GM12878 (cell line): ENCODE measurements at regions not wholly inside any gene's neighbourhood (a gene's known extent, or its start where the extent isn't known, plus 50 kb on each side); places are given as distances from the start of the nearest gene placed in this dataset.

Experiments
- ATAC-seq: fragments of 200-7000 bp; cut with Tn5 transposase; 3 replicates; pipeline ENCODE4 v1.9.1; 2020; ENCODE audit warnings: mild to moderate bottlenecking, moderate library complexity
- BruUV-seq: library from RNA; stranded (reverse); fragments of 400-500 nt; replicated peaks from 2 replicates; lab custom pipeline; 2021; lab: Mats Ljungman, UMichigan
- CTCF ChIA-PET: fragments of 300-600 bp; sonication (Branson Sonifier 250); formaldehyde crosslinking; extraction: SDS; loops from one replicate; lab custom pipeline; 2021; ENCODE audit warnings: inconsistent platforms; lab: Yijun Ruan, JAX
- POLR2A ChIA-PET: fragments of 350-600 bp; formaldehyde crosslinking; extraction: SDS; loops from one replicate; lab custom pipeline; 2021; ENCODE audit warnings: inconsistent platforms; lab: Charles Lee
- RAD21 ChIA-PET: fragments of 300-600 bp; sonication (Branson Sonifier 250); formaldehyde crosslinking; loops from one replicate; lab custom pipeline; 2023; ENCODE audit warnings: antibody characterized with exemption; ENCODE audit not compliant: unreplicated experiment; lab: Charles Lee
- SMC1A ChIA-PET: fragments of 300-600 bp; sonication (Branson Sonifier 250); formaldehyde crosslinking; loops from one replicate; lab custom pipeline; 2023; ENCODE audit not compliant: unreplicated experiment, uncharacterized antibody; lab: Charles Lee
- DNase-seq: peaks from one replicate; pipeline ENCODE4 v3.0.0-alpha.2; 2011; ENCODE audit warnings: low read depth, low spot score
- FAIRE-seq: peaks from 3 replicates; lab custom pipeline; 2011; peaks lifted over from hg19 to GRCh38; lab: Jason Lieb, UNC
- H2AFZ ChIP-seq: 2 replicates; pipeline ENCODE4 v1.6.0; 2011; ENCODE audit warnings: low read depth, low read length, control low read depth; ENCODE audit not compliant: control insufficient read depth
- H3K27ac ChIP-seq: 2 replicates; pipeline ENCODE4 v1.5.1; 2011; ENCODE audit warnings: control low read depth; ENCODE audit not compliant: control insufficient read depth, insufficient read depth
- H3K27me3 ChIP-seq, 2 experiments: replicated peaks in 1 of 2; 2 replicates each; pipeline versions ENCODE4 v1.6.0 to v1.6.1; 2011; ENCODE audit warnings: low read length in 1 of 2; ENCODE audit not compliant: control insufficient read depth in 2 of 2, insufficient read depth in 2 of 2
- H3K36me3 ChIP-seq, 2 experiments: 2 replicates each; pipeline ENCODE4 v1.5.1; 2011; ENCODE audit warnings: low read length in 1 of 2; ENCODE audit not compliant: control insufficient read depth in 2 of 2, insufficient read depth in 2 of 2
- H3K4me1 ChIP-seq: 2 replicates; pipeline ENCODE4 v1.6.1; 2011; ENCODE audit warnings: mild to moderate bottlenecking, low read length, moderate library complexity, mixed read lengths; ENCODE audit not compliant: control insufficient read depth, insufficient read depth
- H3K4me2 ChIP-seq: 2 replicates; pipeline ENCODE4 v1.6.0; 2011; ENCODE audit warnings: control low read depth; ENCODE audit not compliant: control insufficient read depth, insufficient read depth
- H3K4me3 ChIP-seq: fragments of 200-600 bp; sonication (generic); 2 replicates; pipeline ENCODE4 v1.5.1; 2016
- H3K79me2 ChIP-seq: 2 replicates; pipeline ENCODE4 v1.6.0; 2011; ENCODE audit warnings: low read length; ENCODE audit not compliant: control insufficient read depth, insufficient read depth
- H3K9ac ChIP-seq: 2 replicates; pipeline ENCODE4 v1.8.0; 2011; ENCODE audit warnings: low read length, control low read depth, mixed read lengths; ENCODE audit not compliant: control insufficient read depth, insufficient read depth
- H3K9me3 ChIP-seq: replicated peaks from 3 replicates; pipeline ENCODE4 v1.5.1; 2011; ENCODE audit warnings: mild to moderate bottlenecking, low read length; ENCODE audit not compliant: control insufficient read depth, insufficient read depth
- H4K20me1 ChIP-seq: 2 replicates; pipeline ENCODE4 v1.6.0; 2011; ENCODE audit not compliant: control insufficient read depth, insufficient read depth
- BCL3 ChIP-seq: IDR thresholded peaks from 2 replicates; pipeline ENCODE4 v1.6.1; 2011; ENCODE audit warnings: borderline replicate concordance, low read depth, mild to moderate bottlenecking, moderate library complexity, low read length; ENCODE audit not compliant: insufficient read depth, poor library complexity, severe bottlenecking
- CEBPB ChIP-seq, 2 experiments: fragments of 150-350 bp in 1 of 2; IDR thresholded peaks; 2 replicates each; pipeline ENCODE4 v1.6.1; 2012 to 2014; ENCODE audit warnings: low read depth in 2 of 2, low read length in 2 of 2, borderline replicate concordance in 1 of 2, inconsistent platforms in 1 of 2
- HDGF ChIP-seq: fragments of 450-650 bp; IDR thresholded peaks from 2 replicates; pipeline ENCODE4 v1.6.1; 2016; ENCODE audit warnings: antibody characterized with exemption
- LARP7 ChIP-seq: fragments of 450-650 bp; IDR thresholded peaks from 2 replicates; pipeline ENCODE4 v1.6.1; 2017; ENCODE audit warnings: mild to moderate bottlenecking
- NFYA ChIP-seq: IDR thresholded peaks from 2 replicates; pipeline ENCODE4 v1.6.1; 2011; ENCODE audit warnings: low read depth, mild to moderate bottlenecking, low read length, improper control_type of control experiment, borderline replicate concordance
- NFYB ChIP-seq: IDR thresholded peaks from 2 replicates; pipeline ENCODE4 v1.6.1; 2011; ENCODE audit warnings: low read depth, mild to moderate bottlenecking, low read length, improper control_type of control experiment, moderate library complexity; ENCODE audit not compliant: insufficient read depth
- RAD21 ChIP-seq: IDR thresholded peaks from 2 replicates; pipeline ENCODE4 v1.6.1; 2011; ENCODE audit warnings: mild to moderate bottlenecking, low read depth, low read length, moderate library complexity; ENCODE audit not compliant: insufficient read depth
- RFX5 ChIP-seq: IDR thresholded peaks from 2 replicates; pipeline ENCODE4 v1.6.1; 2011; ENCODE audit warnings: low read depth, low read length, improper control_type of control experiment
- SMAD5 ChIP-seq: IDR thresholded peaks from 2 replicates; pipeline ENCODE4 v1.6.1; 2016; ENCODE audit warnings: antibody characterized with exemption, low read depth
- SMARCA5 ChIP-seq: fragments of 450-650 bp; IDR thresholded peaks from 2 replicates; pipeline ENCODE4 v1.6.1; 2017; ENCODE audit warnings: mild to moderate bottlenecking
- TCF3 ChIP-seq: IDR thresholded peaks from 2 replicates; pipeline ENCODE4 v1.6.1; 2012; ENCODE audit warnings: low read depth, mild to moderate bottlenecking, low read length, borderline replicate concordance; ENCODE audit not compliant: insufficient read depth
- ZBTB11 ChIP-seq: fragments of 450-650 bp; formaldehyde crosslinking; IDR thresholded peaks from 2 replicates; pipeline ENCODE4 v1.5.0; 2022; ENCODE audit warnings: mild to moderate bottlenecking, missing genetic modification characterization
- ZNF207 ChIP-seq: fragments of 450-650 bp; IDR thresholded peaks from 2 replicates; pipeline ENCODE4 v1.6.1; 2014; ENCODE audit warnings: antibody characterized with exemption, mild to moderate bottlenecking, borderline replicate concordance
- ZNF24 ChIP-seq: fragments of 450-650 bp; IDR thresholded peaks from 2 replicates; pipeline ENCODE4 v1.6.1; 2017; ENCODE audit warnings: antibody characterized with exemption, mild to moderate bottlenecking
- ZZZ3 ChIP-seq: IDR thresholded peaks from 2 replicates; pipeline ENCODE4 v1.6.1; 2011; ENCODE audit warnings: low read depth; ENCODE audit not compliant: control insufficient read depth, insufficient read length
- WGBS: methylation state at CpG from one replicate; pipeline ENCODE4 v1.1.6; 2016; ENCODE audit warnings: low lambda C conversion rate; ENCODE audit not compliant: insufficient replicate concordance, insufficient coverage; ENCODE audit errors: missing lambda C conversion rate; 5-methylcytosine and 5-hydroxymethylcytosine counted together
- in situ Hi-C: fragments of 300-500 bp; cut with MboI; formaldehyde crosslinking; loops from 9 replicates; pipeline ENCODE4 v1.14.3; 2018; ENCODE audit warnings: mixed read lengths
- intact Hi-C: fragments of 100-400 bp; cut with micrococcal nuclease; formaldehyde crosslinking; loops from one replicate; pipeline ENCODE4 v1.14.2; 2022; ENCODE audit not compliant: unreplicated experiment
- TF ChIP-seq, protein P1 (sequence below): IDR thresholded peaks from 2 replicates; pipeline ENCODE4 v1.6.1; 2011; ENCODE audit warnings: mild to moderate bottlenecking, low read depth, low read length, moderate library complexity; ENCODE audit not compliant: insufficient replicate concordance

- ChIA-PET SMC1A (interaction anchor here (0.6 to 13.6 kb wide), 15 partner anchors 8 to 162 kb away, joined by 3 to 295 read pairs (median 12); partner anchors contain the start of gene KLF6), RAD21 (interaction anchor here (0.6 to 5.0 kb wide), 14 partner anchors 8 to 701 kb away, joined by 3 to 100 read pairs (median 22); partner anchors contain the start of genes KLF6 and PITRM1), CTCF (interaction anchor here (0.6 to 1.6 kb wide), 5 partner anchors 8 to 97 kb away, joined by 3 to 5 read pairs (median 4); no protein-coding TSS in a partner anchor), POLR2A (interaction anchor here (0.6 to 5.4 kb wide), 11 partner anchors 8 to 140 kb away, joined by 3 to 51 read pairs (median 9); partner anchors contain the start of gene KLF6)
- Histone ChIP-seq H3K4me3 (no peak overlapping the region), H3K9me3 (no peaks in the 10 kb centered on the region), H4K20me1 (no peaks in the 10 kb centered on the region), H3K79me2 (no peaks in the 10 kb centered on the region), H3K27ac (peak overlapping the region; percentile 90), H3K36me3 (no peaks in the 10 kb centered on the region), H3K27me3 (no peaks in the 10 kb centered on the region), H2AFZ (no peak overlapping the region), H3K9ac (no peak overlapping the region), H3K4me1 (peaks cover 50% of the 10 kb centered on the region), H3K4me2 (peak overlapping the region; percentile 88)
- BruUV-seq = TSS peak; percentile 72
- FAIRE-seq (peak; percentile 56), DNase-seq (peak; percentile 83), ATAC-seq (peak; percentile 50)
- in situ Hi-C loops = no loop called here
- 1% methylated on average over 7 of the region's 7 CpGs for WGBS
- intact Hi-C loops = loop anchor here (1.0 to 2.0 kb wide), 2 partner anchors 61 to 63 kb away; no protein-coding TSS in a partner anchor
- TF ChIP-seq RFX5 (no peak), SMAD5 (no peak), CEBPB (IDR thresholded peaks at IDR 0.05; ENCODE audit: borderline replicate concordance in 1 of 2, low read depth in 2 of 2, low read length in 2 of 2) (peak in 1 of 2 experiments; percentile 28; a peak in 1 of 4 replicates), ZBTB11 (CRISPR knock-in tag) (no peak), SMARCA5 (0 out of 2 replicates have a peak, but pooled peaks have one; percentile 32), TCF3 (0 out of 2 replicates have a peak, but pooled peaks have one; percentile 42), BCL3 (no peak), ZZZ3 (no peak), ZNF207 (peak; percentile 76; the same call in 1 of the 2 replicates), LARP7 (no peak), RAD21 (peak; percentile 16; the same call in 1 of the 2 replicates), NFYB (no peak), NFYA (no peak), ZNF24 (peak; percentile 72; the same call in 1 of the 2 replicates), HDGF (no peak)
- TF ChIP-seq, protein P1, sequence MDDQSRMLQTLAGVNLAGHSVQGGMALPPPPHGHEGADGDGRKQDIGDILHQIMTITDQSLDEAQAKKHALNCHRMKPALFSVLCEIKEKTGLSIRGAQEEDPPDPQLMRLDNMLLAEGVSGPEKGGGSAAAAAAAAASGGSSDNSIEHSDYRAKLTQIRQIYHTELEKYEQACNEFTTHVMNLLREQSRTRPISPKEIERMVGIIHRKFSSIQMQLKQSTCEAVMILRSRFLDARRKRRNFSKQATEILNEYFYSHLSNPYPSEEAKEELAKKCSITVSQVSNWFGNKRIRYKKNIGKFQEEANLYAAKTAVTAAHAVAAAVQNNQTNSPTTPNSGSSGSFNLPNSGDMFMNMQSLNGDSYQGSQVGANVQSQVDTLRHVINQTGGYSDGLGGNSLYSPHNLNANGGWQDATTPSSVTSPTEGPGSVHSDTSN = peak; percentile 64
Observed at GRCh38 chr10:3873728-3874461, 88.9 kb upstream of the KLF6 start.
